IMR-90 (cell line): ENCODE measurements at regions not wholly inside any gene's neighbourhood (a gene's known extent, or its start where the extent isn't known, plus 50 kb on each side); places are given as distances from the start of the nearest gene placed in this dataset.

Experiments used
- ATAC-seq: fragments of 200-7000 bp; cut with Tn5 transposase; 2 replicates; pipeline ENCODE4 v1.9.1; 2020; ENCODE audit warnings: low read depth, mild to moderate bottlenecking, moderate library complexity
- BruUV-seq: library from RNA; stranded (reverse); fragments of 400-500 nt; replicated peaks from 2 replicates; lab custom pipeline; 2021; lab: Mats Ljungman, UMichigan
- CTCF ChIA-PET: fragments of 300-600 bp; formaldehyde crosslinking; extraction: SDS; loops from one replicate; lab custom pipeline; 2021; ENCODE audit warnings: antibody characterized with exemption; lab: Yijun Ruan, JAX
- POLR2A ChIA-PET: fragments of 300-600 bp; sonication (Branson Sonifier 250); formaldehyde crosslinking; loops from one replicate; lab custom pipeline; 2022; ENCODE audit warnings: antibody characterized with exemption; ENCODE audit not compliant: unreplicated experiment; lab: Charles Lee
- DNase-seq: peaks from one replicate; pipeline ENCODE4 v3.0.0; 2013
- H2AFZ ChIP-seq: replicated peaks from 2 replicates; pipeline ENCODE3; 2013; ENCODE audit warnings: low read length, mild to moderate bottlenecking; ENCODE audit not compliant: poor library complexity
- H2AK5ac ChIP-seq: 2 replicates; pipeline ENCODE4 v1.6.1; 2013; ENCODE audit warnings: low read depth, low read length, inconsistent platforms
- H2AK9ac ChIP-seq: replicated peaks from 2 replicates; pipeline ENCODE3; 2013; ENCODE audit warnings: mild to moderate bottlenecking, low read depth, low read length, moderate library complexity; ENCODE audit not compliant: poor library complexity
- H2BK120ac ChIP-seq: 2 replicates; pipeline ENCODE4 v1.6.1; 2013; ENCODE audit warnings: low read depth, low read length, inconsistent platforms
- H2BK15ac ChIP-seq: 3 replicates; pipeline ENCODE4 v1.6.1; 2013; ENCODE audit warnings: low read depth, low read length, inconsistent platforms
- H2BK20ac ChIP-seq: 2 replicates; pipeline ENCODE4 v1.6.1; 2013; ENCODE audit warnings: low read depth, mild to moderate bottlenecking, inconsistent platforms, low read length, moderate library complexity
- H2BK5ac ChIP-seq: 2 replicates; pipeline ENCODE4 v1.6.1; 2013; ENCODE audit warnings: mild to moderate bottlenecking, low read depth, low read length, inconsistent platforms; ENCODE audit not compliant: poor library complexity, severe bottlenecking
- H3K14ac ChIP-seq: replicated peaks from 2 replicates; pipeline ENCODE4 v1.6.1; 2013; ENCODE audit warnings: low read depth, low read length, inconsistent platforms
- H3K18ac ChIP-seq: 2 replicates; pipeline ENCODE4 v1.6.1; 2013; ENCODE audit warnings: low read depth, low read length, control low read depth
- H3K23ac ChIP-seq: 2 replicates; pipeline ENCODE4 v1.6.1; 2013; ENCODE audit warnings: low read depth, low read length, inconsistent platforms
- H3K27ac ChIP-seq: 2 replicates; pipeline ENCODE4 v1.5.1; 2013; ENCODE audit warnings: mild to moderate bottlenecking, control low read depth, low read length; ENCODE audit not compliant: insufficient read depth
- H3K27me3 ChIP-seq: 2 replicates; pipeline ENCODE4 v1.6.1; 2013; ENCODE audit warnings: low read length; ENCODE audit not compliant: control insufficient read depth, insufficient read depth
- H3K36me3 ChIP-seq: 2 replicates; pipeline ENCODE4 v1.6.1; 2013; ENCODE audit warnings: low read length, mixed read lengths; ENCODE audit not compliant: control insufficient read depth, insufficient read depth
- H3K4ac ChIP-seq: 2 replicates; pipeline ENCODE4 v1.6.1; 2013; ENCODE audit warnings: low read depth, low read length, inconsistent platforms
- H3K4me1 ChIP-seq: 2 replicates; pipeline ENCODE4 v1.6.1; 2013; ENCODE audit warnings: low read length, mixed read lengths; ENCODE audit not compliant: control insufficient read depth, insufficient read depth
- H3K4me2 ChIP-seq: 2 replicates; pipeline ENCODE4 v1.6.1; 2013; ENCODE audit warnings: low read depth, mild to moderate bottlenecking, control low read depth, low read length, moderate library complexity
- H3K4me3 ChIP-seq: 2 replicates; pipeline ENCODE4 v1.5.1; 2013; ENCODE audit warnings: low read depth, mild to moderate bottlenecking, control low read depth, low read length, moderate library complexity; ENCODE audit not compliant: insufficient read depth
- H3K56ac ChIP-seq: 2 replicates; pipeline ENCODE4 v1.6.1; 2013; ENCODE audit warnings: low read length, inconsistent platforms; ENCODE audit not compliant: insufficient read depth; ENCODE audit errors: extremely low read depth
- H3K79me1 ChIP-seq, 2 experiments: 2 replicates each; pipeline ENCODE4 v1.6.1; 2013; ENCODE audit warnings: low read length in 2 of 2, inconsistent platforms in 1 of 2, low read depth in 1 of 2
- H3K9ac ChIP-seq: 2 replicates; pipeline ENCODE4 v1.6.1; 2013; ENCODE audit warnings: low read depth, low read length, control low read depth
- H3K9me1 ChIP-seq: 2 replicates; pipeline ENCODE4 v1.6.1; 2013; ENCODE audit warnings: low read length, inconsistent platforms; ENCODE audit not compliant: insufficient read depth
- H3K9me3 ChIP-seq: 2 replicates; pipeline ENCODE4 v1.6.1; 2013; ENCODE audit warnings: low read length; ENCODE audit not compliant: control insufficient read depth, insufficient read depth
- H4K20me1 ChIP-seq: 2 replicates; pipeline ENCODE4 v1.6.1; 2013; ENCODE audit warnings: low read length, inconsistent platforms; ENCODE audit not compliant: insufficient read depth
- H4K5ac ChIP-seq: 2 replicates; pipeline ENCODE4 v1.6.1; 2013; ENCODE audit warnings: mild to moderate bottlenecking, low read depth, low read length, control low read depth
- H4K8ac ChIP-seq, 2 experiments: 2 replicates each; pipeline ENCODE4 v1.6.1; 2013; ENCODE audit warnings: low read depth in 2 of 2, low read length in 2 of 2, control low read depth in 1 of 2, inconsistent platforms in 1 of 2
- H4K91ac ChIP-seq: 2 replicates; pipeline ENCODE4 v1.6.1; 2013; ENCODE audit warnings: low read depth, low read length, inconsistent platforms; ENCODE audit not compliant: insufficient read depth
- CEBPB ChIP-seq: IDR thresholded peaks from 2 replicates; pipeline ENCODE4 v1.6.1; 2012; ENCODE audit warnings: low read depth, low read length, improper control_type of control experiment
- CTCF ChIP-seq: conservative IDR thresholded peaks from 2 replicates; pipeline ENCODE4 v1.5.1; 2012; ENCODE audit warnings: mild to moderate bottlenecking, low read depth, low read length, improper control_type of control experiment
- FOS ChIP-seq: fragments of 150-350 bp; IDR thresholded peaks from 2 replicates; pipeline ENCODE4 v1.6.1; 2016; ENCODE audit warnings: low read depth, low read length
- MAZ ChIP-seq: IDR thresholded peaks from 2 replicates; pipeline ENCODE4 v1.6.1; 2012; ENCODE audit warnings: low read depth, mild to moderate bottlenecking, low read length, improper control_type of control experiment, moderate library complexity, borderline replicate concordance
- MXI1 ChIP-seq: IDR thresholded peaks from 2 replicates; pipeline ENCODE4 v1.6.1; 2012; ENCODE audit warnings: low read depth, mild to moderate bottlenecking, low read length, moderate library complexity, borderline replicate concordance
- NFE2L2 ChIP-seq: fragments of 150-350 bp; IDR thresholded peaks from 2 replicates; pipeline ENCODE4 v1.6.1; 2016; ENCODE audit warnings: low read depth, mild to moderate bottlenecking, low read length
- RCOR1 ChIP-seq: IDR thresholded peaks from 2 replicates; pipeline ENCODE4 v1.6.1; 2012; ENCODE audit warnings: mild to moderate bottlenecking, low read length, improper control_type of control experiment; ENCODE audit not compliant: insufficient replicate concordance
- SMC3 ChIP-seq: fragments of 150-350 bp; IDR thresholded peaks from 2 replicates; pipeline ENCODE4 v1.6.1; 2016; ENCODE audit warnings: low read depth, mild to moderate bottlenecking, antibody characterized with exemption, low read length, moderate library complexity
- USF2 ChIP-seq: fragments of 150-350 bp; IDR thresholded peaks from 2 replicates; pipeline ENCODE4 v1.6.1; 2017; ENCODE audit warnings: mild to moderate bottlenecking, antibody characterized with exemption, low read length, low read depth
- WGBS, 2 experiments: methylation state at CpG; one replicate each; pipeline versions ENCODE4 v1.1.5 to v1.1.7; 2013; ENCODE audit warnings: missing lambda C conversion rate in 2 of 2; ENCODE audit not compliant: insufficient read length in 1 of 2; ENCODE audit errors: extremely low coverage in 2 of 2; 5-methylcytosine and 5-hydroxymethylcytosine counted together
- dilution Hi-C: fragments of 300-500 bp; cut with HindIII; formaldehyde crosslinking; loops from one replicate; pipeline ENCODE4 v1.14.3; 2018; ENCODE audit warnings: low sequenced_read_pairs; ENCODE audit not compliant: unreplicated experiment
- in situ Hi-C: fragments of 300-500 bp; cut with MboI; formaldehyde crosslinking; loops from 3 replicates; pipeline ENCODE4 v1.14.3; 2019; ENCODE audit warnings: low sequenced_read_pairs, inconsistent platforms, mixed read lengths
- intact Hi-C: fragments of 100-400 bp; cut with micrococcal nuclease; formaldehyde crosslinking; loops from 2 replicates; pipeline ENCODE4 v1.10.0; 2022

GRCh38 chrX:3166670-3167455, 125.6 kb downstream of the ARSF start:
- Histone ChIP-seq H2BK20ac (peak overlapping the region; percentile 3; the same call in 1 of the 2 replicates), H2BK120ac (peak overlapping the region; percentile 35; the same call in 1 of the 2 replicates), H2AFZ (no peak overlapping the region), H3K56ac (no peak overlapping the region; the same call in 1 of the 2 replicates), H4K8ac (peak overlapping the region in 1 of 2 experiments; percentile 5; a peak in 2 of 4 replicates), H4K5ac (0 out of 2 replicates have a peak overlapping the region, but pooled peaks have one; percentile 12), H2BK15ac (no peak overlapping the region), H2AK5ac (no peak overlapping the region), H3K9me3 (peaks cover 2% of the 10 kb centered on the region; the same call in 1 of the 2 replicates), H2AK9ac (no peak overlapping the region), H3K23ac (no peak overlapping the region), H3K14ac (no peak overlapping the region), H3K4me1 (peaks cover 1% of the 10 kb centered on the region; the same call in 1 of the 2 replicates), H2BK5ac (peak overlapping the region; percentile 41), H4K20me1 (no peaks in the 10 kb centered on the region), H3K9me1 (no peaks in the 10 kb centered on the region), H3K4ac (no peak overlapping the region), H3K4me2 (peak overlapping the region; percentile 50; the same call in 1 of the 2 replicates), H3K18ac (peak overlapping the region; percentile 41; the same call in 1 of the 2 replicates), H3K4me3 (no peak overlapping the region), H3K27ac (no peak overlapping the region), H3K27me3 (no peaks in the 10 kb centered on the region), H3K79me1 (no peaks in the 10 kb centered on the region), H3K9ac (no peak overlapping the region), H3K36me3 (no peaks in the 10 kb centered on the region), H4K91ac (no peak overlapping the region)
- ATAC-seq = peak; percentile 37
- ChIA-PET POLR2A (interaction anchor here (0.6 kb wide), 2 partner anchors 42 to 322 kb away, joined by 5 to 6 read pairs; no protein-coding TSS in a partner anchor), CTCF (interaction anchor here (0.6 kb wide), 1 partner anchor 52 kb away, joined by 5 read pairs; no protein-coding TSS in a partner anchor)
- no CpG with 5 or more reads among the region's 11 CpGs for WGBS, 2 experiments
- TF ChIP-seq SMC3 (no peak), NFE2L2 (no peak), MAZ (no peak), FOS (no peak), MXI1 (no peak), CTCF (no peak), CEBPB (no peak), USF2 (no peak), RCOR1 (no peak)
- BruUV-seq = no TSS peak
- DNase-seq = peak; percentile 41
- intact Hi-C loops = no loop called here
- dilution Hi-C loops = no loop called here
- in situ Hi-C loops = no loop called here
